ENCODE measurements at regions not wholly inside any gene's neighbourhood (a gene's known extent, or its start where the extent isn't known, plus 50 kb on each side); places are given as distances from the start of the nearest gene placed in this dataset.

DNA sequence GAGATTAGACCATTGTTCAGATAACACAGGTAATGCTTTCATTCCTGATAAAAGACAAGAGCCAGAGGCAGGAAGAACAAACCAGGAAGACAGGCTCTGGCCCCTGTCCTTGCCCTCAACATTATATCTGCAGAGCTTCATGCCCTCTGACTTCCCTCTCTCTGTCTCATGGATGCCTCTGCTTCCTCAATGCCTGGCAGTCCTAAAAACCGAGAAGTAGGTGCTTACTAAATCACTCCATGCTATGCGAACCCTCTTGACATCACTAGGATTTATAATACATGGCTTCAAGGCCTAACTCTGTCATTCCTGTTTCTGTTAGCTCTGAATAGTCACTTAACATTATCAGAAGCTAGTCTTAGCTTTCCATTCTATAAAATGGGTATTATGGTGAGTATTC lies 117.8 kb downstream of the TLR4 start:
- ATAC-seq (no peak), DNase-seq (ENCODE audit: low read depth, low spot score) (no peak), FAIRE-seq (no peak)
- in situ Hi-C loops (cut with MboI) (no loop called here), intact Hi-C loops (cut with micrococcal nuclease; ENCODE audit: unreplicated experiment) (no loop called here)
- ChIA-PET RAD21 (ENCODE audit: unreplicated experiment) (no interaction called here), SMC1A (ENCODE audit: uncharacterized antibody, unreplicated experiment) (interaction anchor here (1.0 to 1.8 kb wide), 2 partner anchors 8 to 11 kb away, joined by 3 to 8 read pairs; no protein-coding TSS in a partner anchor), CTCF (no interaction called here), POLR2A (no interaction called here)
- no TSS peak for BruUV-seq (replicated peaks)
- no peaks in the 10 kb centered on the region for H4K20me1 ChIP-seq (ENCODE audit: control insufficient read depth, insufficient read depth)
- no peak overlapping the region for H3K4me3 ChIP-seq
- no peak for TF ChIP-seq CREB1 (IDR thresholded peaks at IDR 0.05; ENCODE audit: low read depth)
- TF ChIP-seq, protein P1, sequence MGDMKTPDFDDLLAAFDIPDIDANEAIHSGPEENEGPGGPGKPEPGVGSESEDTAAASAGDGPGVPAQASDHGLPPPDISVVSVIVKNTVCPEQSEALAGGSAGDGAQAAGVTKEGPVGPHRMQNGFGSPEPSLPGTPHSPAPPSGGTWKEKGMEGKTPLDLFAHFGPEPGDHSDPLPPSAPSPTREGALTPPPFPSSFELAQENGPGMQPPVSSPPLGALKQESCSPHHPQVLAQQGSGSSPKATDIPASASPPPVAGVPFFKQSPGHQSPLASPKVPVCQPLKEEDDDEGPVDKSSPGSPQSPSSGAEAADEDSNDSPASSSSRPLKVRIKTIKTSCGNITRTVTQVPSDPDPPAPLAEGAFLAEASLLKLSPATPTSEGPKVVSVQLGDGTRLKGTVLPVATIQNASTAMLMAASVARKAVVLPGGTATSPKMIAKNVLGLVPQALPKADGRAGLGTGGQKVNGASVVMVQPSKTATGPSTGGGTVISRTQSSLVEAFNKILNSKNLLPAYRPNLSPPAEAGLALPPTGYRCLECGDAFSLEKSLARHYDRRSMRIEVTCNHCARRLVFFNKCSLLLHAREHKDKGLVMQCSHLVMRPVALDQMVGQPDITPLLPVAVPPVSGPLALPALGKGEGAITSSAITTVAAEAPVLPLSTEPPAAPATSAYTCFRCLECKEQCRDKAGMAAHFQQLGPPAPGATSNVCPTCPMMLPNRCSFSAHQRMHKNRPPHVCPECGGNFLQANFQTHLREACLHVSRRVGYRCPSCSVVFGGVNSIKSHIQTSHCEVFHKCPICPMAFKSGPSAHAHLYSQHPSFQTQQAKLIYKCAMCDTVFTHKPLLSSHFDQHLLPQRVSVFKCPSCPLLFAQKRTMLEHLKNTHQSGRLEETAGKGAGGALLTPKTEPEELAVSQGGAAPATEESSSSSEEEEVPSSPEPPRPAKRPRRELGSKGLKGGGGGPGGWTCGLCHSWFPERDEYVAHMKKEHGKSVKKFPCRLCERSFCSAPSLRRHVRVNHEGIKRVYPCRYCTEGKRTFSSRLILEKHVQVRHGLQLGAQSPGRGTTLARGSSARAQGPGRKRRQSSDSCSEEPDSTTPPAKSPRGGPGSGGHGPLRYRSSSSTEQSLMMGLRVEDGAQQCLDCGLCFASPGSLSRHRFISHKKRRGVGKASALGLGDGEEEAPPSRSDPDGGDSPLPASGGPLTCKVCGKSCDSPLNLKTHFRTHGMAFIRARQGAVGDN (IDR thresholded peaks at IDR 0.05): no peak
- TF ChIP-seq PBX3 (IDR thresholded peaks at IDR 0.05; ENCODE audit: insufficient replicate concordance, low read depth, low read length): no peak
- no peak for TF ChIP-seq ZNF207 (IDR thresholded peaks at IDR 0.05; ENCODE audit: borderline replicate concordance)
- no peak for TF ChIP-seq SUZ12 (IDR thresholded peaks at IDR 0.05; ENCODE audit: unreplicated experiment)
- no peak for TF ChIP-seq BMI1 (IDR thresholded peaks at IDR 0.05; ENCODE audit: borderline replicate concordance)
- TF ChIP-seq STAT1 (conservative IDR thresholded peaks at IDR 0.05): no peak
- TF ChIP-seq SMAD1 (IDR thresholded peaks at IDR 0.05; ENCODE audit: low read depth, partially characterized antibody): no peak
- TF ChIP-seq NR2F1 (conservative IDR thresholded peaks at IDR 0.05): no peak
- no peak for TF ChIP-seq ZBED1 (IDR thresholded peaks at IDR 0.05; ENCODE audit: borderline replicate concordance)
- no peak for TF ChIP-seq TCF7 (IDR thresholded peaks at IDR 0.05; ENCODE audit: borderline replicate concordance)
- no peaks in the 10 kb centered on the region for H3K9me3 ChIP-seq (replicated peaks; ENCODE audit: control insufficient read depth, insufficient read depth, low read length)
- 20% methylated on average over 2 of the region's 2 CpGs for WGBS (ENCODE audit: insufficient coverage, insufficient replicate concordance, low lambda C conversion rate, missing lambda C conversion rate)
- H3K9ac ChIP-seq (ENCODE audit: control insufficient read depth, insufficient read depth, low read length): no peak overlapping the region
- H3K4me1 ChIP-seq (ENCODE audit: control insufficient read depth, insufficient read depth, low read length): peaks cover 11% of the 10 kb centered on the region
- H3K27ac ChIP-seq (ENCODE audit: control insufficient read depth, insufficient read depth): no peak overlapping the region
- no peaks in the 10 kb centered on the region for H3K79me2 ChIP-seq (ENCODE audit: control insufficient read depth, insufficient read depth, low read length)
- H3K36me3 ChIP-seq (ENCODE audit: control insufficient read depth in 2 of 2, insufficient read depth in 2 of 2, low read length in 1 of 2): no peaks in the 10 kb centered on the region
- H3K27me3 ChIP-seq (replicated peaks in 1 of 2; ENCODE audit: control insufficient read depth in 2 of 2, insufficient read depth in 2 of 2, low read length in 1 of 2): no peaks in the 10 kb centered on the region
- H2AFZ ChIP-seq (ENCODE audit: control insufficient read depth, low read depth, low read length): no peak overlapping the region
- H3K4me2 ChIP-seq (ENCODE audit: control insufficient read depth, insufficient read depth): no peak overlapping the region

Data from GM12878 (cell line).